Liver (tissue), 8 donors: ENCODE measurements at regions not wholly inside any gene's neighbourhood (a gene's known extent, or its start where the extent isn't known, plus 50 kb on each side); places are given as distances from the start of the nearest gene placed in this dataset.

Source experiments
- DNase-seq: peaks from one replicate; pipeline ENCODE4 v3.0.0-alpha.2; 2017; ENCODE audit warnings: low spot score
- H3K27ac ChIP-seq, 2 donors: one replicate each; pipeline ENCODE4 v1.7.0; 2013; ENCODE audit warnings: inconsistent platforms in 2 of 2, low read length in 2 of 2, control low read depth in 1 of 2, low read depth in 1 of 2, mild to moderate bottlenecking in 1 of 2
- H3K27me3 ChIP-seq, 4 donors: one replicate each; pipeline versions ENCODE4 v1.6.1 to v1.7.0; 2013; ENCODE audit warnings: low read length in 3 of 4, inconsistent platforms in 1 of 4, mild to moderate bottlenecking in 1 of 4, moderate library complexity in 1 of 4; ENCODE audit not compliant: control insufficient read depth in 4 of 4, insufficient read depth in 4 of 4
- H3K36me3 ChIP-seq, 4 donors: one replicate each; pipeline versions ENCODE4 v1.6.1 to v1.7.0; 2013; ENCODE audit warnings: low read length in 3 of 4, mild to moderate bottlenecking in 3 of 4, low read depth in 1 of 4, moderate library complexity in 1 of 4; ENCODE audit not compliant: control insufficient read depth in 4 of 4, insufficient read depth in 3 of 4
- H3K4me1 ChIP-seq, 4 donors: one replicate each; pipeline versions ENCODE4 v1.6.1 to v1.7.0; 2013; ENCODE audit warnings: low read length in 3 of 4, mild to moderate bottlenecking in 3 of 4, moderate library complexity in 1 of 4; ENCODE audit not compliant: control insufficient read depth in 4 of 4, insufficient read depth in 4 of 4
- H3K4me3 ChIP-seq, 3 donors: one replicate each; pipeline versions ENCODE4 v1.6.1 to v1.7.0; 2013; ENCODE audit warnings: low read length in 3 of 3, control low read depth in 1 of 3, low read depth in 1 of 3, mild to moderate bottlenecking in 1 of 3
- H3K9ac ChIP-seq, 2 donors: one replicate each; pipeline ENCODE4 v1.7.0; 2013; ENCODE audit warnings: low read length in 2 of 2, mild to moderate bottlenecking in 2 of 2, moderate library complexity in 2 of 2, control low read depth in 1 of 2, low read depth in 1 of 2
- H3K9me3 ChIP-seq, 4 donors: one replicate each; pipeline versions ENCODE4 v1.6.1 to v1.7.0; 2013; ENCODE audit warnings: low read length in 3 of 4; ENCODE audit not compliant: control insufficient read depth in 4 of 4
- ATF3 ChIP-seq: IDR thresholded peaks from 2 replicates; pipeline ENCODE4 v1.6.1; 2016; ENCODE audit warnings: antibody characterized with exemption
- CTCF ChIP-seq: fragments of 150-350 bp; IDR thresholded peaks from 2 replicates; pipeline ENCODE4 v1.5.1; 2017; ENCODE audit warnings: improper control_type of control experiment, low read depth, low read length; ENCODE audit not compliant: missing input control
- EGR1 ChIP-seq, 2 donors: IDR thresholded peaks; 2 replicates each; pipeline ENCODE4 v1.6.1; 2016 to 2018; ENCODE audit warnings: antibody characterized with exemption in 2 of 2, low read depth in 2 of 2
- FOXA1 ChIP-seq: IDR thresholded peaks from 2 replicates; pipeline ENCODE4 v1.6.1; 2016; ENCODE audit warnings: antibody characterized with exemption
- FOXA2 ChIP-seq: IDR thresholded peaks from 2 replicates; pipeline ENCODE4 v1.6.1; 2016; ENCODE audit warnings: antibody characterized with exemption
- GABPA ChIP-seq, 2 donors: IDR thresholded peaks in 1 of 2; conservative IDR thresholded peaks in 1 of 2; 2 replicates each; pipeline ENCODE4 v1.6.1; 2016; ENCODE audit warnings: antibody characterized with exemption in 2 of 2, mild to moderate bottlenecking in 1 of 2, moderate library complexity in 1 of 2
- HNF4A ChIP-seq, 2 donors: conservative IDR thresholded peaks; 2 replicates each; pipeline ENCODE4 v1.6.1; 2016; ENCODE audit warnings: antibody characterized with exemption in 2 of 2, mild to moderate bottlenecking in 2 of 2
- HNF4G ChIP-seq: IDR thresholded peaks from 2 replicates; pipeline ENCODE4 v1.6.1; 2016; ENCODE audit warnings: antibody characterized with exemption
- JUND ChIP-seq, 2 donors: IDR thresholded peaks; 2 replicates each; pipeline ENCODE4 v1.6.1; 2016; ENCODE audit warnings: antibody characterized with exemption in 2 of 2
- MAX ChIP-seq: IDR thresholded peaks from 2 replicates; pipeline ENCODE4 v1.6.1; 2016; ENCODE audit warnings: antibody characterized with exemption
- RAD21 ChIP-seq, 2 donors: IDR thresholded peaks; 2 replicates each; pipeline ENCODE4 v1.6.1; 2016; ENCODE audit warnings: antibody characterized with exemption in 2 of 2, mild to moderate bottlenecking in 2 of 2
- REST ChIP-seq: IDR thresholded peaks from 2 replicates; pipeline ENCODE4 v1.6.1; 2016; ENCODE audit warnings: antibody characterized with exemption, mild to moderate bottlenecking
- SP1 ChIP-seq: IDR thresholded peaks from 2 replicates; pipeline ENCODE4 v1.6.1; 2018; ENCODE audit warnings: antibody characterized with exemption, mild to moderate bottlenecking
- TAF1 ChIP-seq: conservative IDR thresholded peaks from 2 replicates; pipeline ENCODE4 v1.6.1; 2016; ENCODE audit warnings: antibody characterized with exemption, mild to moderate bottlenecking
- YY1 ChIP-seq: IDR thresholded peaks from 2 replicates; pipeline ENCODE4 v1.6.1; 2016; ENCODE audit warnings: antibody characterized with exemption, mild to moderate bottlenecking
- ZBTB33 ChIP-seq: IDR thresholded peaks from 2 replicates; pipeline ENCODE4 v1.6.1; 2016; ENCODE audit warnings: antibody characterized with exemption
- WGBS: extraction: QIAGEN DNeasy Blood & Tissue Kit; methylation state at CpG from one replicate; pipeline ENCODE4 v1.1.7; 2013; 5-methylcytosine and 5-hydroxymethylcytosine counted together
- donor health status: healthy.
- donor health status: healthy.
- donor health status: healthy.
- donor health status: healthy.
- donor health status: healthy.

GRCh38 chr14:53591816-53592215 lies 364.8 kb downstream of the BMP4 start:
- no peaks in the 10 kb centered on the region for H3K36me3 ChIP-seq
- H3K27me3 ChIP-seq: no peaks in the 10 kb centered on the region
- H3K4me1 ChIP-seq: no peaks in the 10 kb centered on the region
- H3K27ac ChIP-seq: no peak overlapping the region
- TF ChIP-seq FOXA1 (no peak), GABPA (IDR thresholded peaks at IDR 0.05 in 1 of 2, conservative IDR thresholded peaks at IDR 0.05 in 1 of 2) (no peak), REST (no peak), HNF4A (conservative IDR thresholded peaks at IDR 0.05) (no peak), RAD21 (IDR thresholded peaks at IDR 0.05) (no peak), ZBTB33 (no peak), SP1 (no peak), CTCF (no peak), YY1 (no peak), JUND (IDR thresholded peaks at IDR 0.05) (no peak), HNF4G (no peak), ATF3 (no peak), TAF1 (no peak), MAX (no peak)
- 72% methylated on average over 3 of the region's 3 CpGs for WGBS
- H3K4me3 ChIP-seq: no peak overlapping the region
- H3K9ac ChIP-seq: no peak overlapping the region
- no peak for DNase-seq
- peaks cover 0 to 3% (median 0%) of the 10 kb centered on the region in 4 donors for H3K9me3 ChIP-seq

GRCh38 chr14:53581504-53581903 lies 375.1 kb downstream of the BMP4 start:
- no peak overlapping the region for H3K9ac ChIP-seq
- H3K27ac ChIP-seq: no peak overlapping the region
- no peaks in the 10 kb centered on the region for H3K4me1 ChIP-seq
- H3K9me3 ChIP-seq: no peaks in the 10 kb centered on the region
- H3K36me3 ChIP-seq: no peaks in the 10 kb centered on the region
- no peak for DNase-seq
- WGBS: 58% methylated on average over 1 of the region's 1 CpG
- TF ChIP-seq EGR1 (IDR thresholded peaks at IDR 0.05; ENCODE audit: low read depth in 2 of 2): no peak
- no peak for TF ChIP-seq GABPA (IDR thresholded peaks at IDR 0.05 in 1 of 2, conservative IDR thresholded peaks at IDR 0.05 in 1 of 2)
- no peak for TF ChIP-seq REST
- no peak for TF ChIP-seq HNF4A (conservative IDR thresholded peaks at IDR 0.05)
- TF ChIP-seq JUND (IDR thresholded peaks at IDR 0.05): no peak
- no peak for TF ChIP-seq FOXA2
- TF ChIP-seq MAX: no peak
- TF ChIP-seq ATF3: no peak
- TF ChIP-seq RAD21 (IDR thresholded peaks at IDR 0.05): no peak
- no peak for TF ChIP-seq SP1
- no peak for TF ChIP-seq YY1
- TF ChIP-seq FOXA1: no peak
- H3K27me3 ChIP-seq: no peaks in the 10 kb centered on the region
- H3K4me3 ChIP-seq: no peak overlapping the region
